Small intestine (tissue), 7 donors: ENCODE measurements at regions not wholly inside any gene's neighbourhood (a gene's known extent, or its start where the extent isn't known, plus 50 kb on each side); places are given as distances from the start of the nearest gene placed in this dataset.
"Not testable (repeated sequence)": the region's sequence is repeated elsewhere in the genome, so short reads cannot be mapped to it uniquely, and the experiment has no call there.

Source experiments
- DNase-seq, 2 donors: peaks; one replicate each; pipeline versions ENCODE4 v3.0.0 to v3.0.0-alpha.2; 2013
- FAIRE-seq: peaks from 2 replicates; lab custom pipeline; 2012; peaks lifted over from hg19 to GRCh38; lab: Jason Lieb, UNC
- H3K27ac ChIP-seq, 3 donors: one replicate each; pipeline ENCODE4 v1.5.1; 2013; ENCODE audit warnings: low read length in 2 of 3, mild to moderate bottlenecking in 2 of 3, control low read depth in 1 of 3, inconsistent platforms in 1 of 3, low read depth in 1 of 3, moderate library complexity in 1 of 3
- H3K27me3 ChIP-seq, 3 donors: one replicate each; pipeline ENCODE4 v1.6.1; 2013; ENCODE audit warnings: low read length in 3 of 3, inconsistent platforms in 1 of 3; ENCODE audit not compliant: control insufficient read depth in 3 of 3, insufficient read depth in 3 of 3
- H3K36me3 ChIP-seq, 3 donors: one replicate each; pipeline ENCODE4 v1.6.1; 2013; ENCODE audit warnings: low read length in 3 of 3, inconsistent platforms in 1 of 3, low read depth in 1 of 3, mild to moderate bottlenecking in 1 of 3, moderate library complexity in 1 of 3; ENCODE audit not compliant: control insufficient read depth in 3 of 3, insufficient read depth in 2 of 3
- H3K4me1 ChIP-seq, 3 donors: one replicate each; pipeline ENCODE4 v1.6.1; 2013; ENCODE audit warnings: low read length in 2 of 3, inconsistent platforms in 1 of 3, low read depth in 1 of 3, mild to moderate bottlenecking in 1 of 3, moderate library complexity in 1 of 3; ENCODE audit not compliant: control insufficient read depth in 3 of 3, insufficient read depth in 2 of 3
- H3K4me3 ChIP-seq, 3 donors: one replicate each; pipeline ENCODE4 v1.5.1; 2013; ENCODE audit warnings: low read length in 3 of 3, control low read depth in 1 of 3, inconsistent platforms in 1 of 3, low read depth in 1 of 3, mild to moderate bottlenecking in 1 of 3, moderate library complexity in 1 of 3
- H3K9me3 ChIP-seq, 2 donors: one replicate each; pipeline ENCODE4 v1.6.1; 2013; ENCODE audit warnings: low read depth in 1 of 2, low read length in 1 of 2; ENCODE audit not compliant: control insufficient read depth in 2 of 2, insufficient read depth in 1 of 2
- WGBS, 3 donors: extraction: QIAGEN DNeasy Blood & Tissue Kit; methylation state at CpG; one replicate each; pipeline ENCODE4 v1.1.7; 2013; 5-methylcytosine and 5-hydroxymethylcytosine counted together
- donor health status: healthy with polysubstance abuse.
- donor health status: control.
- donor health status: control.
- donor health status: Bipolar disorder and iron deficiency.
- donor health status: healthy.

GRCh38 chr3:13746385-13746784 is 133.5 kb downstream of the WNT7A start:
- no peaks in the 10 kb centered on the region for H3K4me1 ChIP-seq
- DNase-seq (no peak), FAIRE-seq (no peak)
- no peak overlapping the region for H3K4me3 ChIP-seq
- peaks cover 0 to 11% of the 10 kb centered on the region in 2 donors for H3K9me3 ChIP-seq
- WGBS, 3 donors = 52 to 75% (median 71%) methylated on average over 7 of the region's 7 CpGs
- H3K27me3 ChIP-seq = peaks cover 0 to 5% (median 0%) of the 10 kb centered on the region in 3 donors
- no peaks in the 10 kb centered on the region for H3K36me3 ChIP-seq
- no peak overlapping the region for H3K27ac ChIP-seq

GRCh38 chr3:13745636-13746035 is 134.2 kb downstream of the WNT7A start:
- no peaks in the 10 kb centered on the region for H3K36me3 ChIP-seq
- peaks cover 0 to 5% (median 0%) of the 10 kb centered on the region in 3 donors for H3K27me3 ChIP-seq
- H3K9me3 ChIP-seq = peaks cover 0 to 11% of the 10 kb centered on the region in 2 donors
- WGBS, 3 donors = 64 to 73% (median 65%) methylated on average over 9 of the region's 9 CpGs
- DNase-seq (no peak), FAIRE-seq (no peak)
- no peaks in the 10 kb centered on the region for H3K4me1 ChIP-seq
- H3K27ac ChIP-seq = no peak overlapping the region
- no peak overlapping the region for H3K4me3 ChIP-seq

- FAIRE-seq = no peak
These were observed 139.1 kb downstream of the WNT7A start for GRCh38 chr3:13740795-13741194.

GRCh38 chr3:13733726-13734125 is 146.1 kb downstream of the WNT7A start:
- 95 to 100% (median 96%) methylated on average over 1 of the region's 1 CpG for WGBS, 3 donors
- not testable (repeated sequence) for H3K4me3 ChIP-seq, H3K36me3 ChIP-seq, H3K27me3 ChIP-seq, FAIRE-seq, H3K27ac ChIP-seq, DNase-seq, H3K9me3 ChIP-seq, H3K4me1 ChIP-seq

More at GRCh38 chr3:13740795-13741194, 139.1 kb downstream of the WNT7A start:
- H3K36me3 ChIP-seq = no peaks in the 10 kb centered on the region
- H3K4me1 ChIP-seq = no peaks in the 10 kb centered on the region
- H3K27ac ChIP-seq = no peak overlapping the region
- H3K9me3 ChIP-seq = peaks cover 0 to 11% of the 10 kb centered on the region in 2 donors
- 79 to 88% (median 84%) methylated on average over 4 of the region's 4 CpGs for WGBS, 3 donors
- no peak overlapping the region for H3K4me3 ChIP-seq
- DNase-seq = no peak
- H3K27me3 ChIP-seq = peaks cover 0 to 3% (median 0%) of the 10 kb centered on the region in 3 donors

GRCh38 chr3:13728487-13728886 is 151.4 kb downstream of the WNT7A start:
- peaks cover 0 to 3% (median 0%) of the 10 kb centered on the region in 3 donors for H3K27me3 ChIP-seq
- H3K27ac ChIP-seq = no peak overlapping the region
- H3K4me1 ChIP-seq = no peaks in the 10 kb centered on the region
- no peaks in the 10 kb centered on the region for H3K9me3 ChIP-seq
- no peaks in the 10 kb centered on the region for H3K36me3 ChIP-seq
- 26 to 44% (median 36%) methylated on average over 2 of the region's 2 CpGs for WGBS, 3 donors
- FAIRE-seq = no peak
- no peak for DNase-seq
- no peak overlapping the region for H3K4me3 ChIP-seq

- no peak for FAIRE-seq
- Histone ChIP-seq H3K36me3 (no peaks in the 10 kb centered on the region), H3K27ac (no peak overlapping the region), H3K27me3 (peaks cover 0 to 3% (median 0%) of the 10 kb centered on the region in 3 donors), H3K9me3 (no peaks in the 10 kb centered on the region), H3K4me3 (no peak overlapping the region), H3K4me1 (no peaks in the 10 kb centered on the region)
- 83 to 91% (median 86%) methylated on average over 8 of the region's 8 CpGs for WGBS, 3 donors
- no peak for DNase-seq
These were observed 152.0 kb downstream of the WNT7A start for GRCh38 chr3:13727890-13728289.

GRCh38 chr3:13723676-13724207 is 156.1 kb downstream of the WNT7A start:
- H3K27me3 ChIP-seq = peaks cover 0 to 3% (median 0%) of the 10 kb centered on the region in 3 donors
- FAIRE-seq = no peak
- H3K9me3 ChIP-seq = no peaks in the 10 kb centered on the region
- no peak overlapping the region for H3K27ac ChIP-seq
- H3K36me3 ChIP-seq = no peaks in the 10 kb centered on the region
- 87 to 93% (median 88%) methylated on average over 4 of the region's 4 CpGs for WGBS, 3 donors
- peaks cover 0 to 5% (median 0%) of the 10 kb centered on the region in 3 donors for H3K4me1 ChIP-seq
- no peak for DNase-seq
- H3K4me3 ChIP-seq = no peak overlapping the region

- no peaks in the 10 kb centered on the region for H3K27me3 ChIP-seq
- H3K4me1 ChIP-seq = peaks cover 0 to 10% (median 0%) of the 10 kb centered on the region in 3 donors
- no peaks in the 10 kb centered on the region for H3K9me3 ChIP-seq
- no peak for DNase-seq
- no peak for FAIRE-seq
- no peaks in the 10 kb centered on the region for H3K36me3 ChIP-seq
- no peak overlapping the region for H3K4me3 ChIP-seq
- H3K27ac ChIP-seq = no peak overlapping the region
These were observed 157.7 kb downstream of the WNT7A start for GRCh38 chr3:13722178-13722577.

GRCh38 chr3:13718436-13718835 is 161.4 kb downstream of the WNT7A start:
- H3K4me1 ChIP-seq = peaks cover 0 to 10% (median 0%) of the 10 kb centered on the region in 3 donors
- H3K9me3 ChIP-seq = peaks cover 0 to 4% of the 10 kb centered on the region in 2 donors
- FAIRE-seq (no peak), DNase-seq (peak; percentile 17 to 87)
- H3K27me3 ChIP-seq = no peaks in the 10 kb centered on the region
- H3K4me3 ChIP-seq = no peak overlapping the region
- peak overlapping the region in 1 of 3 donors; percentile 79 for H3K27ac ChIP-seq
- no peaks in the 10 kb centered on the region for H3K36me3 ChIP-seq
- WGBS, 3 donors = 16 to 55% (median 34%) methylated on average over 6 to 7 of the region's 7 CpGs
